WTC11 (cell line): ENCODE measurements at regions not wholly inside any gene's neighbourhood (a gene's known extent, or its start where the extent isn't known, plus 50 kb on each side); places are given as distances from the start of the nearest gene placed in this dataset.

Experiments
- ATAC-seq: fragments of 200-7000 bp; cut with Tn5 transposase; 2 replicates; pipeline ENCODE4 v1.10.0; 2021; ENCODE audit warnings: mild to moderate bottlenecking, moderate library complexity
- CTCF ChIA-PET: fragments of 300-600 bp; sonication (Branson Sonifier 250); formaldehyde crosslinking; loops from one replicate; lab custom pipeline; 2021; ENCODE audit warnings: antibody characterized with exemption; lab: Charles Lee
- POLR2A ChIA-PET: fragments of 350-600 bp; sonication (Branson Sonifier 250); formaldehyde crosslinking; loops from one replicate; lab custom pipeline; 2021; ENCODE audit warnings: antibody characterized with exemption; lab: Charles Lee
- DNase-seq: peaks from one replicate; pipeline ENCODE4 v3.0.0; 2021; ENCODE audit warnings: low spot score
- H3K27ac Mint-ChIP-seq: 2 replicates; pipeline ENCODE4 v1.8.0; 2021; ENCODE audit warnings: mixed read lengths
- H3K27me3 Mint-ChIP-seq: 2 replicates; pipeline ENCODE4 v1.8.0; 2021; ENCODE audit warnings: low read depth, mild to moderate bottlenecking, moderate library complexity, mixed read lengths
- H3K36me3 Mint-ChIP-seq: 2 replicates; pipeline ENCODE4 v1.8.0; 2021; ENCODE audit warnings: mixed read lengths
- H3K4me1 Mint-ChIP-seq: 2 replicates; pipeline ENCODE4 v1.8.0; 2022; ENCODE audit warnings: mixed read lengths
- H3K4me3 Mint-ChIP-seq: 2 replicates; pipeline ENCODE4 v1.8.0; 2021; ENCODE audit warnings: mild to moderate bottlenecking, moderate library complexity, mixed read lengths
- H3K9me3 Mint-ChIP-seq: 2 replicates; pipeline ENCODE4 v1.8.0; 2021; ENCODE audit warnings: mixed read lengths
- ARID4B ChIP-seq: sonication (generic); formaldehyde crosslinking; IDR thresholded peaks from 2 replicates; pipeline ENCODE4 v1.8.0; 2023; ENCODE audit warnings: missing genetic modification reagents, mild to moderate bottlenecking, borderline replicate concordance
- CBFB ChIP-seq: sonication (generic); formaldehyde crosslinking; IDR thresholded peaks from 2 replicates; pipeline ENCODE4 v1.8.1; 2022; ENCODE audit warnings: mild to moderate bottlenecking, low read depth, missing genetic modification reagents
- ELF4 ChIP-seq: sonication (generic); formaldehyde crosslinking; IDR thresholded peaks from 2 replicates; pipeline ENCODE4 v1.8.1; 2022; ENCODE audit warnings: low read depth, mild to moderate bottlenecking, moderate library complexity, missing genetic modification reagents
- EMX1 ChIP-seq: fragments of 250-450 bp; sonication (Bioruptor Pico); IDR thresholded peaks from 2 replicates; pipeline ENCODE4 v1.8.0; 2021; ENCODE audit warnings: mild to moderate bottlenecking
- ERG ChIP-seq: fragments of 250-450 bp; sonication (Bioruptor Pico); IDR thresholded peaks from 2 replicates; pipeline ENCODE4 v1.8.0; 2021; ENCODE audit warnings: mild to moderate bottlenecking
- HMGA2 ChIP-seq: fragments of 250-450 bp; sonication (Bioruptor Pico); IDR thresholded peaks from 2 replicates; pipeline ENCODE4 v1.4.0; 2021; ENCODE audit warnings: mild to moderate bottlenecking, moderate library complexity
- IRF2 ChIP-seq: sonication (generic); formaldehyde crosslinking; IDR thresholded peaks from 2 replicates; pipeline ENCODE4 v1.8.0; 2022; ENCODE audit warnings: low read depth, missing genetic modification reagents, borderline replicate concordance
- KAT7 ChIP-seq: sonication (generic); formaldehyde crosslinking; IDR thresholded peaks from 2 replicates; pipeline ENCODE4 v1.8.1; 2023; ENCODE audit warnings: missing genetic modification reagents, mild to moderate bottlenecking, borderline replicate concordance
- MXD4 ChIP-seq: fragments of 250-450 bp; sonication (Bioruptor Pico); IDR thresholded peaks from 2 replicates; pipeline ENCODE4 v1.8.0; 2021; ENCODE audit warnings: mild to moderate bottlenecking, moderate library complexity, borderline replicate concordance
- NFE2L1 ChIP-seq: sonication (generic); formaldehyde crosslinking; IDR thresholded peaks from 2 replicates; pipeline ENCODE4 v1.8.1; 2023; ENCODE audit warnings: missing genetic modification reagents
- NR2C2 ChIP-seq: sonication (generic); formaldehyde crosslinking; IDR thresholded peaks from 2 replicates; pipeline ENCODE4 v1.8.0; 2022; ENCODE audit warnings: mild to moderate bottlenecking, missing genetic modification reagents
- SP1 ChIP-seq: sonication (generic); formaldehyde crosslinking; conservative IDR thresholded peaks from 2 replicates; pipeline ENCODE4 v1.8.1; 2022; ENCODE audit warnings: missing genetic modification reagents
- TEAD4 ChIP-seq: sonication (generic); formaldehyde crosslinking; IDR thresholded peaks from 2 replicates; pipeline ENCODE4 v1.8.0; 2022; ENCODE audit warnings: mild to moderate bottlenecking, missing genetic modification reagents
- USF1 ChIP-seq: sonication (generic); formaldehyde crosslinking; IDR thresholded peaks from 2 replicates; pipeline ENCODE4 v1.8.0; 2022; ENCODE audit warnings: mild to moderate bottlenecking, missing genetic modification reagents
- ZNF263 ChIP-seq: sonication (generic); formaldehyde crosslinking; IDR thresholded peaks from 2 replicates; pipeline ENCODE4 v1.8.1; 2022; ENCODE audit warnings: low read depth, mild to moderate bottlenecking, moderate library complexity, missing genetic modification reagents
- ZNF512 ChIP-seq: sonication (generic); formaldehyde crosslinking; IDR thresholded peaks from 2 replicates; pipeline ENCODE4 v1.8.1; 2022; ENCODE audit warnings: missing genetic modification reagents, borderline replicate concordance
- TF ChIP-seq, protein P1 (sequence below): sonication (generic); formaldehyde crosslinking; IDR thresholded peaks from 2 replicates; pipeline ENCODE4 v1.8.1; 2023; ENCODE audit warnings: mild to moderate bottlenecking, moderate library complexity, missing genetic modification reagents
- TF ChIP-seq, protein P2 (sequence below): sonication (generic); formaldehyde crosslinking; IDR thresholded peaks from 2 replicates; pipeline ENCODE4 v1.8.0; 2022; ENCODE audit warnings: mild to moderate bottlenecking, missing genetic modification reagents
- TF ChIP-seq, protein P3 (sequence below): fragments of 250-450 bp; sonication (Bioruptor Pico); IDR thresholded peaks from 2 replicates; pipeline ENCODE4 v1.9.0; 2021; ENCODE audit warnings: moderate library complexity, mild to moderate bottlenecking, inconsistent platforms, borderline replicate concordance
- TF ChIP-seq, protein P4 (sequence below): sonication (generic); formaldehyde crosslinking; IDR thresholded peaks from 2 replicates; pipeline ENCODE4 v1.8.1; 2023; ENCODE audit warnings: mild to moderate bottlenecking, missing genetic modification reagents, moderate library complexity

DNA sequence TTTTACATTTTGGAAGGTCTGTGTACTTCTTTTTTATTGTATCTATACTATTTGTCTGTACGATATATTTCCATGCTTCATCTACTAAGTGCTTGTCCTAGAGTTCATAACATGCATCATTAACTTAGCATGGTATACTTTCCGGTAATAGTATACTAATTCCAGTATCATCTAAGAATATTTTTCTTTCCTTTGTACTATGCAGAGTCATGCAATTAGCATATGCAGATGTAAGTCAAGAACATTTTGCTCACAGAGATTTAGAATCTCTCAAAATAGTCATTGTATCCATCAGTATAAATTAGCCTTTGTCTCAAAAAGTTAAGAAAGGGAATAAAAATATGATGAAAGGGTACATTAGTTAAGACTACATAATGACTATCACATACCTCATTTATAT lies 770.4 kb upstream of the GRAMD2B start:
- ATAC-seq: no peak
- no peak overlapping the region for H3K27ac Mint-ChIP-seq
- H3K4me1 Mint-ChIP-seq: peaks cover 7% of the 10 kb centered on the region; the same call in 1 of the 2 replicates
- DNase-seq: no peak
- no peak overlapping the region for H3K4me3 Mint-ChIP-seq
- CTCF ChIA-PET: no interaction called here
- H3K36me3 Mint-ChIP-seq: 0 out of 2 replicates have a peak, but pooled peaks cover 3% of the 10 kb centered on the region
- POLR2A ChIA-PET: no interaction called here
- H3K27me3 Mint-ChIP-seq: no peaks in the 10 kb centered on the region
- TF ChIP-seq EMX1: no peak
- no peak for TF ChIP-seq ZNF512 (CRISPR knock-in tag)
- no peak for TF ChIP-seq KAT7 (CRISPR knock-in tag)
- TF ChIP-seq SP1 (CRISPR knock-in tag): no peak
- TF ChIP-seq CBFB (CRISPR knock-in tag): no peak
- no peak for TF ChIP-seq ELF4 (CRISPR knock-in tag)
- TF ChIP-seq, protein P1, sequence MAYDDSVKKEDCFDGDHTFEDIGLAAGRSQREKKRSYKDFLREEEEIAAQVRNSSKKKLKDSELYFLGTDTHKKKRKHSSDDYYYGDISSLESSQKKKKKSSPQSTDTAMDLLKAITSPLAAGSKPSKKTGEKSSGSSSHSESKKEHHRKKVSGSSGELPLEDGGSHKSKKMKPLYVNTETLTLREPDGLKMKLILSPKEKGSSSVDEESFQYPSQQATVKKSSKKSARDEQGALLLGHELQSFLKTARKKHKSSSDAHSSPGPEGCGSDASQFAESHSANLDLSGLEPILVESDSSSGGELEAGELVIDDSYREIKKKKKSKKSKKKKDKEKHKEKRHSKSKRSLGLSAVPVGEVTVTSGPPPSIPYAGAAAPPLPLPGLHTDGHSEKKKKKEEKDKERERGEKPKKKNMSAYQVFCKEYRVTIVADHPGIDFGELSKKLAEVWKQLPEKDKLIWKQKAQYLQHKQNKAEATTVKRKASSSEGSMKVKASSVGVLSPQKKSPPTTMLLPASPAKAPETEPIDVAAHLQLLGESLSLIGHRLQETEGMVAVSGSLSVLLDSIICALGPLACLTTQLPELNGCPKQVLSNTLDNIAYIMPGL (CRISPR knock-in tag): no peak
- no peak for TF ChIP-seq IRF2 (CRISPR knock-in tag)
- TF ChIP-seq, protein P2, sequence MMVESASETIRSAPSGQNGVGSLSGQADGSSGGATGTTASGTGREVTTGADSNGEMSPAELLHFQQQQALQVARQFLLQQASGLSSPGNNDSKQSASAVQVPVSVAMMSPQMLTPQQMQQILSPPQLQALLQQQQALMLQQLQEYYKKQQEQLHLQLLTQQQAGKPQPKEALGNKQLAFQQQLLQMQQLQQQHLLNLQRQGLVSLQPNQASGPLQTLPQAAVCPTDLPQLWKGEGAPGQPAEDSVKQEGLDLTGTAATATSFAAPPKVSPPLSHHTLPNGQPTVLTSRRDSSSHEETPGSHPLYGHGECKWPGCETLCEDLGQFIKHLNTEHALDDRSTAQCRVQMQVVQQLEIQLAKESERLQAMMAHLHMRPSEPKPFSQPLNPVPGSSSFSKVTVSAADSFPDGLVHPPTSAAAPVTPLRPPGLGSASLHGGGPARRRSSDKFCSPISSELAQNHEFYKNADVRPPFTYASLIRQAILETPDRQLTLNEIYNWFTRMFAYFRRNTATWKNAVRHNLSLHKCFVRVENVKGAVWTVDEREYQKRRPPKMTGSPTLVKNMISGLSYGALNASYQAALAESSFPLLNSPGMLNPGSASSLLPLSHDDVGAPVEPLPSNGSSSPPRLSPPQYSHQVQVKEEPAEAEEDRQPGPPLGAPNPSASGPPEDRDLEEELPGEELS (CRISPR knock-in tag): no peak
- TF ChIP-seq NR2C2: no peak
- TF ChIP-seq ARID4B (CRISPR knock-in tag): no peak
- no peak for TF ChIP-seq TEAD4 (CRISPR knock-in tag)
- TF ChIP-seq ERG (CRISPR knock-in tag): no peak
- TF ChIP-seq MXD4 (CRISPR knock-in tag): no peak
- no peak for TF ChIP-seq NFE2L1 (CRISPR knock-in tag)
- TF ChIP-seq USF1: no peak
- TF ChIP-seq, protein P3, sequence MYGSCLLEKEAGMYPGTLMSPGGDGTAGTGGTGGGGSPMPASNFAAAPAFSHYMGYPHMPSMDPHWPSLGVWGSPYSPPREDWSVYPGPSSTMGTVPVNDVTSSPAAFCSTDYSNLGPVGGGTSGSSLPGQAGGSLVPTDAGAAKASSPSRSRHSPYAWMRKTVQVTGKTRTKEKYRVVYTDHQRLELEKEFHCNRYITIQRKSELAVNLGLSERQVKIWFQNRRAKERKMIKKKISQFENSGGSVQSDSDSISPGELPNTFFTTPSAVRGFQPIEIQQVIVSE (CRISPR knock-in tag): no peak
- no peak for TF ChIP-seq HMGA2
- TF ChIP-seq, protein P4, sequence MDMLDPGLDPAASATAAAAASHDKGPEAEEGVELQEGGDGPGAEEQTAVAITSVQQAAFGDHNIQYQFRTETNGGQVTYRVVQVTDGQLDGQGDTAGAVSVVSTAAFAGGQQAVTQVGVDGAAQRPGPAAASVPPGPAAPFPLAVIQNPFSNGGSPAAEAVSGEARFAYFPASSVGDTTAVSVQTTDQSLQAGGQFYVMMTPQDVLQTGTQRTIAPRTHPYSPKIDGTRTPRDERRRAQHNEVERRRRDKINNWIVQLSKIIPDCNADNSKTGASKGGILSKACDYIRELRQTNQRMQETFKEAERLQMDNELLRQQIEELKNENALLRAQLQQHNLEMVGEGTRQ (CRISPR knock-in tag): no peak
- TF ChIP-seq ZNF263 (CRISPR knock-in tag): no peak
- H3K9me3 Mint-ChIP-seq: peaks cover 3% of the 10 kb centered on the region; the same call in 1 of the 2 replicates
